ENCODE measurements at regions not wholly inside any gene's neighbourhood (a gene's known extent, or its start where the extent isn't known, plus 50 kb on each side); places are given as distances from the start of the nearest gene placed in this dataset.
A peak's percentile ranks its signal among the peaks of the same experiment; 100 is the strongest.
"Not testable (repeated sequence)": the region's sequence is repeated elsewhere in the genome, so short reads cannot be mapped to it uniquely, and the experiment has no call there.

- ChIA-PET POLR2A (ENCODE audit: low non-redundant PET) (no interaction called here), CTCF (no interaction called here)
- peak; percentile 5 for DNase-seq (ENCODE audit: low spot score)
- TF ChIP-seq CTCF (conservative IDR thresholded peaks at IDR 0.05; ENCODE audit: low read depth), result no peak
- no peak overlapping the region for H3K27ac ChIP-seq
Measured at GRCh38 chr7:122248472-122248871, 56.1 kb downstream of the FEZF1 start.

- DNase-seq (ENCODE audit: low spot score); POLR2A ChIA-PET (ENCODE audit: low non-redundant PET); H3K27ac ChIP-seq; CTCF ChIA-PET: not testable (repeated sequence)
Measured at GRCh38 chr7:122238729-122239128, 65.8 kb downstream of the FEZF1 start.

- H3K27ac ChIP-seq; POLR2A ChIA-PET (ENCODE audit: low non-redundant PET); DNase-seq (ENCODE audit: low spot score); CTCF ChIA-PET: not testable (repeated sequence)
Measured at GRCh38 chr7:122238297-122238696, 66.3 kb downstream of the FEZF1 start.

GRCh38 chr7:122225874-122226273, 78.7 kb downstream of the FEZF1 start:
- TF ChIP-seq CTCF (conservative IDR thresholded peaks at IDR 0.05; ENCODE audit: low read depth), result no peak
- ChIA-PET CTCF (no interaction called here), POLR2A (ENCODE audit: low non-redundant PET) (no interaction called here)
- no peak overlapping the region for H3K27ac ChIP-seq
- no peak for DNase-seq (ENCODE audit: low spot score)

- peak; percentile 85 for TF ChIP-seq CTCF (conservative IDR thresholded peaks at IDR 0.05; ENCODE audit: low read depth)
- POLR2A ChIA-PET (ENCODE audit: low non-redundant PET), result no interaction called here
Measured at GRCh38 chr7:122219253-122219865, 75.3 kb upstream of the AASS start.

GRCh38 chr7:122217125-122217524, 73.1 kb upstream of the AASS start:
- POLR2A ChIA-PET (ENCODE audit: low non-redundant PET), result no interaction called here
- DNase-seq (ENCODE audit: low spot score), result peak; percentile 7
- CTCF ChIA-PET, result interaction anchor here (0.7 kb wide), 1 partner anchor 1655 kb away, joined by 3 read pairs; no protein-coding TSS in a partner anchor

More at GRCh38 chr7:122219253-122219865, 75.3 kb upstream of the AASS start:
- CTCF ChIA-PET, result interaction anchor here (0.6 to 1.4 kb wide), 7 partner anchors 126 to 1101 kb away, joined by 3 to 5 read pairs (median 3); no protein-coding TSS in a partner anchor
- peak; percentile 22 for DNase-seq (ENCODE audit: low spot score)
- no peak overlapping the region for H3K27ac ChIP-seq

DNA sequence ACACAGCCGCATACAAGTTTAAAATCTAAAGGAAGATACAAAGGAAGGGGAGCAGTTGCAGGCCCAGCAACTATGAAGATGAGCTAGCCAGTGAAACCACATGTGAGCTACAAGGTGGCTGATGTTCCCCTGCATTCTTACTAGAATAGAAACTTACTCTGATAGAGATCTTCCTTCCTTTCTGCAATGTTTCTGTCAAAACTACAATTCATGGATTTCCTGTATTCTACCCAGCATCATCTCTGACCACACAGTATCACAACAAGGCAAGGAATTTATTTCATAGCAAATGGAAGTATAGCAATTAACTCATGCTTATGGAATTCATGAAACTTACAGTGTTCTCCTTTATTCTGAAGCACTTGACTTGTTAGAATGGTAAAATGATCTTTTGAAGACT, 68.7 kb upstream of the AASS start:
- ChIA-PET CTCF (no interaction called here), POLR2A (ENCODE audit: low non-redundant PET) (no interaction called here)
- no peak overlapping the region for H3K27ac ChIP-seq
- DNase-seq (ENCODE audit: low spot score), result no peak
- no peak for TF ChIP-seq CTCF (conservative IDR thresholded peaks at IDR 0.05; ENCODE audit: low read depth)

More at GRCh38 chr7:122217125-122217524, 73.1 kb upstream of the AASS start:
- TF ChIP-seq CTCF (conservative IDR thresholded peaks at IDR 0.05; ENCODE audit: low read depth), result no peak
- H3K27ac ChIP-seq, result no peak overlapping the region

GRCh38 chr7:122211362-122211761, 67.3 kb upstream of the AASS start:
- ChIA-PET CTCF (no interaction called here), POLR2A (ENCODE audit: low non-redundant PET) (no interaction called here)
- TF ChIP-seq CTCF (conservative IDR thresholded peaks at IDR 0.05; ENCODE audit: low read depth), result no peak
- H3K27ac ChIP-seq, result no peak overlapping the region
- no peak for DNase-seq (ENCODE audit: low spot score)

Data from RWPE1 (cell line).